ENCODE measurements at regions not wholly inside any gene's neighbourhood (a gene's known extent, or its start where the extent isn't known, plus 50 kb on each side); places are given as distances from the start of the nearest gene placed in this dataset.

DNA sequence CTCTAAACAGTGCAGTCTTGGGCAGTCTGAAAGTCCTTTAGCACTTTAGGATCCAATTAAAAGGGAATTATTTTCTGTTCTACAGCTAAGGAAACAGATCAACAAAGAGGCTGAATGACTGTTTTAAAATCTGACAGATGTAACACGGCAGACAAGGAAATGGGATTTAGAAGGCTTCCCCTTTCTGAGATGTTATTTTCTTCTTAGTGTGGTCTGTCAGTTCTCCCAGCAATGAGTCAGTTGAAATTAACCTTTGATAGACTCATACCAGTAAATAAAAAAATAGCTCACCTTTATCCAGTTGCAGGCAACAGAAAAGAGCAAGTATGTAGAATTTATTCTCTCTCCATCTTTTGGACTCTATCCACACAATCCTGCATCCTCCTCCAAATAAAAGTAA, 98.1 kb downstream of the NEDD1 start:
- no peak overlapping the region for H3K27ac Mint-ChIP-seq
- H3K9me3 Mint-ChIP-seq, result no peaks in the 10 kb centered on the region
- DNase-seq (no peak), ATAC-seq (no peak)
- TF ChIP-seq, protein P1, sequence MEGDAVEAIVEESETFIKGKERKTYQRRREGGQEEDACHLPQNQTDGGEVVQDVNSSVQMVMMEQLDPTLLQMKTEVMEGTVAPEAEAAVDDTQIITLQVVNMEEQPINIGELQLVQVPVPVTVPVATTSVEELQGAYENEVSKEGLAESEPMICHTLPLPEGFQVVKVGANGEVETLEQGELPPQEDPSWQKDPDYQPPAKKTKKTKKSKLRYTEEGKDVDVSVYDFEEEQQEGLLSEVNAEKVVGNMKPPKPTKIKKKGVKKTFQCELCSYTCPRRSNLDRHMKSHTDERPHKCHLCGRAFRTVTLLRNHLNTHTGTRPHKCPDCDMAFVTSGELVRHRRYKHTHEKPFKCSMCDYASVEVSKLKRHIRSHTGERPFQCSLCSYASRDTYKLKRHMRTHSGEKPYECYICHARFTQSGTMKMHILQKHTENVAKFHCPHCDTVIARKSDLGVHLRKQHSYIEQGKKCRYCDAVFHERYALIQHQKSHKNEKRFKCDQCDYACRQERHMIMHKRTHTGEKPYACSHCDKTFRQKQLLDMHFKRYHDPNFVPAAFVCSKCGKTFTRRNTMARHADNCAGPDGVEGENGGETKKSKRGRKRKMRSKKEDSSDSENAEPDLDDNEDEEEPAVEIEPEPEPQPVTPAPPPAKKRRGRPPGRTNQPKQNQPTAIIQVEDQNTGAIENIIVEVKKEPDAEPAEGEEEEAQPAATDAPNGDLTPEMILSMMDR (IDR thresholded peaks at IDR 0.05), result no peak
- ChIA-PET CTCF (interaction anchor here (0.6 kb wide), 1 partner anchor 17 kb away, joined by 3 read pairs; no protein-coding TSS in a partner anchor), POLR2A (no interaction called here)
- no peak overlapping the region for H3K4me3 Mint-ChIP-seq
- intact Hi-C loops (cut with micrococcal nuclease), result no loop called here
- H3K36me3 Mint-ChIP-seq (ENCODE audit: low read depth), result no peaks in the 10 kb centered on the region
- peaks cover 23% of the 10 kb centered on the region for H3K27me3 Mint-ChIP-seq
- no peaks in the 10 kb centered on the region for H3K4me1 Mint-ChIP-seq (ENCODE audit: low read depth)

GRCh38 chr12:97005646-97006045, 98.6 kb downstream of the NEDD1 start:
- ATAC-seq (no peak), DNase-seq (no peak)
- Mint-ChIP-seq H3K4me3 (no peak overlapping the region), H3K9me3 (no peaks in the 10 kb centered on the region), H3K27me3 (peaks cover 25% of the 10 kb centered on the region), H3K36me3 (ENCODE audit: low read depth) (no peaks in the 10 kb centered on the region), H3K27ac (no peak overlapping the region), H3K4me1 (ENCODE audit: low read depth) (no peaks in the 10 kb centered on the region)
- intact Hi-C loops (cut with micrococcal nuclease), result no loop called here
- CTCF ChIA-PET, result no interaction called here
- POLR2A ChIA-PET, result no interaction called here
- TF ChIP-seq, protein P1 (IDR thresholded peaks at IDR 0.05), result no peak

GRCh38 chr12:97006585-97006984, 99.5 kb downstream of the NEDD1 start:
- POLR2A ChIA-PET, result no interaction called here

GRCh38 chr12:97016163-97016562, 109.1 kb downstream of the NEDD1 start:
- DNase-seq (no peak), ATAC-seq (no peak)
- intact Hi-C loops (cut with micrococcal nuclease), result no loop called here
- Mint-ChIP-seq H3K36me3 (ENCODE audit: low read depth) (no peaks in the 10 kb centered on the region), H3K27ac (no peak overlapping the region), H3K4me1 (ENCODE audit: low read depth) (no peaks in the 10 kb centered on the region), H3K9me3 (peaks cover 5% of the 10 kb centered on the region), H3K27me3 (peaks cover 8% of the 10 kb centered on the region), H3K4me3 (no peak overlapping the region)
- CTCF ChIA-PET, result no interaction called here
- POLR2A ChIA-PET, result no interaction called here
- TF ChIP-seq, protein P1 (IDR thresholded peaks at IDR 0.05), result no peak

More at GRCh38 chr12:97006585-97006984, 99.5 kb downstream of the NEDD1 start:
- H3K27me3 Mint-ChIP-seq, result peaks cover 26% of the 10 kb centered on the region
- CTCF ChIA-PET, result no interaction called here
- no peak overlapping the region for H3K4me3 Mint-ChIP-seq
- H3K9me3 Mint-ChIP-seq, result no peaks in the 10 kb centered on the region
- intact Hi-C loops (cut with micrococcal nuclease), result no loop called here
- H3K27ac Mint-ChIP-seq, result no peak overlapping the region
- TF ChIP-seq, protein P1 (IDR thresholded peaks at IDR 0.05), result no peak
- no peak for DNase-seq
- ATAC-seq, result no peak
- no peaks in the 10 kb centered on the region for H3K4me1 Mint-ChIP-seq (ENCODE audit: low read depth)
- H3K36me3 Mint-ChIP-seq (ENCODE audit: low read depth), result no peaks in the 10 kb centered on the region

DNA sequence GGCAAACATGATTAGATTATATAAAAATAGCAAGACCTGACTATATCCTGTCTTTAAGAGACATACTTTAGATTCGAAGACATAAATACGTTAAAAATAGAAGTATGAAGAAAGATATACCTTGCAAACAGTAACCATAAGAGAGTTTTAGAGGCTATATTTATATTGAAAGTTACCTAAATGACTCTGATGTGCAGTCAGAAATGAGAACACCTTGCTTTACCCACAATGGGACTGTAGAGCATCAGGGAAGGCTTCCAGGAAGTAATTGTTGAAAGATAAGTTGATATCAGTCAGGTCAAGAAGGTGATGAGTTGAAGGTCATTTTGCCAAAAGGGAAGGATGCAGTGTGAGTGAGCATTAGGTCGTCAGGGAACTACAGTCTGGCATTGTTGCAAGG, 110.2 kb downstream of the NEDD1 start:
- Mint-ChIP-seq H3K4me1 (ENCODE audit: low read depth) (no peaks in the 10 kb centered on the region), H3K4me3 (no peak overlapping the region), H3K27me3 (peaks cover 7% of the 10 kb centered on the region), H3K36me3 (ENCODE audit: low read depth) (no peaks in the 10 kb centered on the region), H3K27ac (no peak overlapping the region), H3K9me3 (peaks cover 5% of the 10 kb centered on the region)
- ChIA-PET POLR2A (no interaction called here), CTCF (no interaction called here)
- intact Hi-C loops (cut with micrococcal nuclease), result no loop called here
- TF ChIP-seq, protein P1 (IDR thresholded peaks at IDR 0.05), result no peak
- ATAC-seq (no peak), DNase-seq (no peak)

All from activated CD8-positive, alpha-beta T cell treated with anti-CD3 and anti-CD28 coated beads for 36 hours (primary cell).